Hepatocyte (in vitro differentiated cells): ENCODE measurements at regions not wholly inside any gene's neighbourhood (a gene's known extent, or its start where the extent isn't known, plus 50 kb on each side); places are given as distances from the start of the nearest gene placed in this dataset.

ENCODE experiments used
- DNase-seq: peaks from one replicate; pipeline ENCODE4 v3.0.0-alpha.2; 2016; ENCODE audit warnings: low spot score
- H2AFZ ChIP-seq: fragments of 200-600 bp; sonication (generic); 2 replicates; pipeline ENCODE4 v1.6.0; 2016; ENCODE audit warnings: antibody characterized with exemption, mild to moderate bottlenecking
- H3K27ac ChIP-seq: fragments of 200-600 bp; sonication (generic); 2 replicates; pipeline ENCODE4 v1.5.1; 2016; ENCODE audit warnings: mild to moderate bottlenecking
- H3K27me3 ChIP-seq: fragments of 200-600 bp; sonication (generic); 2 replicates; pipeline ENCODE4 v1.6.1; 2016
- H3K36me3 ChIP-seq: fragments of 200-600 bp; sonication (generic); replicated peaks from 2 replicates; pipeline ENCODE4 v1.5.1; 2016; ENCODE audit warnings: low read depth; ENCODE audit not compliant: insufficient read depth
- H3K4me1 ChIP-seq: fragments of 200-600 bp; sonication (generic); 2 replicates; pipeline ENCODE4 v1.5.1; 2016; ENCODE audit warnings: mild to moderate bottlenecking, moderate library complexity; ENCODE audit not compliant: insufficient read depth
- H3K4me2 ChIP-seq: fragments of 200-600 bp; sonication (generic); 2 replicates; pipeline ENCODE4 v1.6.0; 2016
- H3K4me3 ChIP-seq: fragments of 200-600 bp; sonication (generic); 2 replicates; pipeline ENCODE4 v1.5.1; 2016; ENCODE audit warnings: mild to moderate bottlenecking
- H3K79me2 ChIP-seq: fragments of 200-600 bp; sonication (generic); 2 replicates; pipeline ENCODE4 v1.6.0; 2017; ENCODE audit warnings: mild to moderate bottlenecking
- H3K9me2 ChIP-seq: fragments of 200-600 bp; sonication (generic); replicated peaks from 2 replicates; pipeline ENCODE4 v1.6.0; 2017; ENCODE audit warnings: mild to moderate bottlenecking; ENCODE audit not compliant: insufficient read depth
- H3K9me3 ChIP-seq: fragments of 200-600 bp; sonication (generic); 2 replicates; pipeline ENCODE4 v1.5.1; 2016; ENCODE audit warnings: low read depth, mild to moderate bottlenecking
- H4K20me1 ChIP-seq: fragments of 200-600 bp; sonication (generic); 2 replicates; pipeline ENCODE4 v1.6.0; 2016; ENCODE audit warnings: mild to moderate bottlenecking; ENCODE audit not compliant: insufficient read depth, poor library complexity, severe bottlenecking
- EZH2 ChIP-seq: fragments of 200-600 bp; sonication (generic); IDR thresholded peaks from 2 replicates; pipeline ENCODE4 v1.6.1; 2016; ENCODE audit warnings: antibody characterized with exemption, mild to moderate bottlenecking, borderline replicate concordance
- EZH2phosphoT487 ChIP-seq: fragments of 200-600 bp; sonication (generic); IDR thresholded peaks from one replicate; pipeline ENCODE4 v1.6.1; 2018; ENCODE audit warnings: antibody characterized with exemption, mild to moderate bottlenecking, low read depth, moderate library complexity; ENCODE audit not compliant: unreplicated experiment, severe bottlenecking
- WGBS: methylation state at CpG from one replicate; pipeline ENCODE4 v1.1.6; 2016; ENCODE audit warnings: low lambda C conversion rate; ENCODE audit errors: missing lambda C conversion rate; 5-methylcytosine and 5-hydroxymethylcytosine counted together
- TF ChIP-seq, protein P1 (sequence below): fragments of 200-600 bp; sonication (generic); IDR thresholded peaks from 2 replicates; pipeline ENCODE4 v1.5.1; 2016; ENCODE audit warnings: antibody characterized with exemption, mild to moderate bottlenecking; ENCODE audit not compliant: poor library complexity

DNA sequence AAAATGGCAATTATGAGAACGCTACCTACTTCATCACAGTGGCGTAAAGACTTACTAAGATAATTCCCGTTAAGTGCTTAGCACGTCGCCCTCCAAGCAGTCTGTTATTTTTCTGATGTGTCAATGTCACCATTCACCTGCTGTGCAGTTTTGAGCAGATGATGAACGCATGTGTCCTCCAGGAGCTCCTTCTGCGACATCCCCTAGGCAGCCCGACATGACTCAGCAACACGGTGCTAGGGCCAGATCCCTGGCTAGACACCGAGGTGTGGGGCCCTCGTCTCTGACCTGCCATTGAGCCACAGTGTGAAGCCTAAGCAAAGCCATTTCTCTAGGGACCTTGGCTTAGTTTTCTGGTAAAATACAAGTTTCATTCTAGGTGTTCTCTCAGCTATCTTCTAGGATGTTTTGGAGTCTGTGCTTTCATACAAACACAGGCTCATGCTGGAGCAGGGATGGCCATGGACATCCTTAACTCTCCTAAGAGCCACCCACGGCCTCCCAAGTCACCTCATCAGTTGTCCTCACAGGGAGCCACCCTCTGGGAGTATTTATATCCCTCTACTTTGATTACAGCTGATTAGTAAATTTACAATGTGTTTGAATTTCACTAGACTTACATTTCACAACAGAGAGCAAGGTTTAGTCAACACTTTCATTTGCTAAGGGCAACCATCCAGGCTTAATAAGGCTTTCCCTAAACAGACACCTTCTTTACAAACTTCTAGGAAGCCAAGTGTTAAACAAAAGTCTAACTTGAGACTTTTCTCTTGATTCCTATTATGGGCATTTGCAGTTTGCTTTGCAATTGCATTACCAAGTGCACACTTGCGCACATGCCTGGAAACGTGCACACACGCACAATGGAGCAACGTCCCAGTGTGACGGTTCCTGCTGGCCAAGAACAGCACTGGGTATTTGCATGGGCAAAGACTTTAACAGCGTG, 376.8 kb upstream of the ID2 start:
- H3K36me3 ChIP-seq, result no peaks in the 10 kb centered on the region
- 89% methylated on average over 18 of the region's 18 CpGs for WGBS
- TF ChIP-seq EZH2 (no peak), EZH2phosphoT487 (no peak)
- TF ChIP-seq, protein P1, sequence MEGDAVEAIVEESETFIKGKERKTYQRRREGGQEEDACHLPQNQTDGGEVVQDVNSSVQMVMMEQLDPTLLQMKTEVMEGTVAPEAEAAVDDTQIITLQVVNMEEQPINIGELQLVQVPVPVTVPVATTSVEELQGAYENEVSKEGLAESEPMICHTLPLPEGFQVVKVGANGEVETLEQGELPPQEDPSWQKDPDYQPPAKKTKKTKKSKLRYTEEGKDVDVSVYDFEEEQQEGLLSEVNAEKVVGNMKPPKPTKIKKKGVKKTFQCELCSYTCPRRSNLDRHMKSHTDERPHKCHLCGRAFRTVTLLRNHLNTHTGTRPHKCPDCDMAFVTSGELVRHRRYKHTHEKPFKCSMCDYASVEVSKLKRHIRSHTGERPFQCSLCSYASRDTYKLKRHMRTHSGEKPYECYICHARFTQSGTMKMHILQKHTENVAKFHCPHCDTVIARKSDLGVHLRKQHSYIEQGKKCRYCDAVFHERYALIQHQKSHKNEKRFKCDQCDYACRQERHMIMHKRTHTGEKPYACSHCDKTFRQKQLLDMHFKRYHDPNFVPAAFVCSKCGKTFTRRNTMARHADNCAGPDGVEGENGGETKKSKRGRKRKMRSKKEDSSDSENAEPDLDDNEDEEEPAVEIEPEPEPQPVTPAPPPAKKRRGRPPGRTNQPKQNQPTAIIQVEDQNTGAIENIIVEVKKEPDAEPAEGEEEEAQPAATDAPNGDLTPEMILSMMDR, result no peak
- H2AFZ ChIP-seq, result no peak overlapping the region
- no peaks in the 10 kb centered on the region for H3K9me3 ChIP-seq
- H3K27ac ChIP-seq, result peak overlapping the region; percentile 40
- DNase-seq, result no peak
- no peak overlapping the region for H3K4me3 ChIP-seq
- H3K4me1 ChIP-seq, result peaks cover 15% of the 10 kb centered on the region
- no peaks in the 10 kb centered on the region for H3K27me3 ChIP-seq
- H3K9me2 ChIP-seq, result no peaks in the 10 kb centered on the region
- no peaks in the 10 kb centered on the region for H4K20me1 ChIP-seq
- no peak overlapping the region for H3K4me2 ChIP-seq
- no peaks in the 10 kb centered on the region for H3K79me2 ChIP-seq

DNA sequence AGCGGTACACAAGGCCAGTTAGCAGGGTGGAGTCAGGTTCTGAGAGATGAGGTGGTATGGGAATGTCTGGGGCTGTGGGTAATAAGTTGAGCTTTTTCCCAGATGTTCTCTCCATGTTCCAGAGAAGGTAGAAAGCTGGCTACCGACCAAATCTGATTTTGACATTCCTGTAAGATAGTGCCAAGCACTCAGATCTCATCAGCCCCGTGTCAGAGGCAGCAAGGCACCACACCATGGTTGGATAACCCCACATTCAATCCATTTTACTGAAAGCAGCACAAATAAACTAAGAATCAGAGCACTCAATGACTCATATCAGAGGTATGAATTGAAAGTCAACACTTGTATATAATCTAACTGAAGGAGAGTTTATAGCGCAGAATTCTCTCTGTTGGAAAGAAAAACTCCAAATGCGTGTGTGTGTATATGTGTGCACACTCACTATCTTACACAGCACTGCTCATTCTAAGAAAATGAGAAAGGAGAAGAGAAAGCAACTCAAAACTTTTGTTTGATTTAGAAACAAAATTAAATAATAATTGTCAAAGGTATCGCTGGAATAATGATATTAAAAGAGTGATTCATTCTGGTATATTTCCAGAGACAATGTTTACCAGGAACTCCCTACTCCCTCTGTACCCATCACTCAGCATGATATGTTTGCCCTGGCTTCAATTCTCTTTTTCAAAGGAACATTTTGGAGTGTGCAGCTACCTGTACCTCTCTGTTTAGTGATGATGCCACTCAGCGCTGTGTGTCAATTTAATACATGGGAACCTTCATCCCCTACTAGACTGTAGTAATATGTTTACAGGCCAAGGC, 375.1 kb upstream of the ID2 start:
- Histone ChIP-seq H3K36me3 (no peaks in the 10 kb centered on the region), H3K9me2 (no peaks in the 10 kb centered on the region), H3K4me3 (no peak overlapping the region), H3K27ac (peak overlapping the region; percentile 40), H3K9me3 (no peaks in the 10 kb centered on the region), H3K79me2 (no peaks in the 10 kb centered on the region), H2AFZ (no peak overlapping the region), H4K20me1 (no peaks in the 10 kb centered on the region), H3K4me2 (peak overlapping the region; percentile 6), H3K27me3 (no peaks in the 10 kb centered on the region), H3K4me1 (peaks cover 15% of the 10 kb centered on the region)
- 61% methylated on average over 7 of the region's 7 CpGs for WGBS
- TF ChIP-seq, protein P1, result no peak
- TF ChIP-seq EZH2 (no peak), EZH2phosphoT487 (no peak)
- DNase-seq, result peak; percentile 33

DNA sequence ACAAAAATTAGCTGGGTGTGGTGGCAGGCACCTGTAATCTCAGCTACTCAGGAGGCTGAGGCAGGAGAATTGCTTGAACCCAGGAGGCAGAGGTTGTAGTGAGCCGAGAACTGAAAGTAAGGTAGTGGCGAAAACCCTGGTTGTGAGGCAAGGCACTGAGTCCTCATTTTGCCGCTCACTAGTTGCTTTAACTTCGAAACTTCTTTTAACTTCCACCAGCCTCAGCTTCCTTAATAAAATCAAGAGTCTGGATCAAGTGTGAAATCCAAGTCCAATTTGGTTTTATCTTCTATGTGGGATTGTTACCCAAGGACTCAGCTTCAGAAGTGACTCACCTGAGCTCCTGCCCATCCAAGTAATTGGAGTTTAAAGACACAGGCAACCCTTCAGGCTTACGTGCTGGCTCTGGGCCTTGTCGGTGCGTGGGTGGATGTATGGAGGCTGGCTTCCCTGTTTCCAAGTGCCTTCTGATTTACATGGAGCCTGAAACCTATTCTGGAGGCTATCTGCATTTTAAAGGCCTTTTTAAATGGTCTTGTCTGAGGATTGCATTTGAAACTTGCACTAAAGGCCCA, 374.2 kb upstream of the ID2 start:
- WGBS, result 77% methylated on average over 7 of the region's 7 CpGs

More for the DNA sequence above, 374.2 kb upstream of the ID2 start:
- H3K4me2 ChIP-seq, result no peak overlapping the region
- no peaks in the 10 kb centered on the region for H3K9me2 ChIP-seq
- H3K4me3 ChIP-seq, result no peak overlapping the region
- H3K27ac ChIP-seq, result peak overlapping the region; percentile 40
- no peak for DNase-seq
- H3K4me1 ChIP-seq, result peaks cover 23% of the 10 kb centered on the region
- no peaks in the 10 kb centered on the region for H3K27me3 ChIP-seq
- no peaks in the 10 kb centered on the region for H3K9me3 ChIP-seq
- no peak overlapping the region for H2AFZ ChIP-seq
- H3K79me2 ChIP-seq, result no peaks in the 10 kb centered on the region
- H4K20me1 ChIP-seq, result no peaks in the 10 kb centered on the region
- no peak for TF ChIP-seq EZH2
- TF ChIP-seq, protein P1, result no peak
- H3K36me3 ChIP-seq, result no peaks in the 10 kb centered on the region
